HG03521 (cell line): ENCODE measurements at regions not wholly inside any gene's neighbourhood (a gene's known extent, or its start where the extent isn't known, plus 50 kb on each side); places are given as distances from the start of the nearest gene placed in this dataset.

Source experiments
- ATAC-seq: cut with Tn5 transposase; IDR thresholded peaks from one replicate; pipeline ENCODE4 v1.9.1; 2021; ENCODE audit warnings: mild to moderate bottlenecking, moderate library complexity; ENCODE audit not compliant: unreplicated experiment

DNA sequence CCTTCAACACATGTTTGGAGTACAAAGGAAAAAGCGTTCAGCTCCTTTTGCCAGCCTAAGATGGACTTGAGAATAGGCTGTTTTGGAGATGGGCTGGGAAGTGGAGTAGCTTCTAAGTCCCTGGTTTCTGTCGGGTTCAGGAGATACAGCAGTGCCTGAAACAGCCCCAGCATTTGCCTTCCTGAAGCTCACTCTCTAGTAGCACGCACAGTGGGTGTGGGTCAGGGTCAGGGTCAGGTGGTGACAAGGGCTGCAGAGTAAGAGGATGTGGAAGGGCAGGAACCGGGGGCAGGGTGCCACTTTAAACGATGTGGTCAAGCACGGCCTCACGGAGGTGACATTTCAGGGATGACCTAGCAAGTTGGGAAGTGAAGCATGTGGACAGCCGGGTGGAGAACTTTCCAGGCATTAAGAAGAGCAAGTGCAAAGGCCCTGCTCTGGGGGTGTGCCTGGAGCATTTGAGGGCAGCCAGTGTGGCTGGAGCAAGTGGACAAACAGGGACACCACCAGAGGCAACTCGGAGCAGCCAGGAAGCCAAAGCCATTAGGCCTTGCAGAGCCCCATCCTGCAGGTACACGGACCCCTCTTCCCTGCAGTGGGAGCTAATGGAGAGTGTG lies 382.2 kb upstream of the ZMIZ1 start:
- ATAC-seq: no peak

DNA sequence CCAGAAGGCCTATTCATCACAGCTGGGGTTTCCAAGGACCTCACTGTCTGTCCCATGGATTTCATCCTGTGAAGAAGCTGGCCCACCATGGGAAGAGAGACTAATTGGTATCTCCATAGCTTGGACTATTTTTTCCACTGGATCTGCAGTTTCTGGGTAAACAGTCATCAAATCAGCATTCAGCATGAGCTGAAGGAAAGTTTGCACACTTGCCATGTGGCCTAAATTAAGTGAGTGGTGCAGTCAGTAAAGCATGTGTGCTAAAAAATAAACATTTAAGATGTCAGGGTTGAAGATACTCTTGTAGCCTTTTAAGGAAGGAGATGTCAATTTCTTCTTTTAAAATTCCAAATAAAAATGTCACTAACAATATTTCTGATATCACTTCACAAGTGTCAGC lies 381.1 kb upstream of the ZMIZ1 start:
- ATAC-seq: no peak

DNA sequence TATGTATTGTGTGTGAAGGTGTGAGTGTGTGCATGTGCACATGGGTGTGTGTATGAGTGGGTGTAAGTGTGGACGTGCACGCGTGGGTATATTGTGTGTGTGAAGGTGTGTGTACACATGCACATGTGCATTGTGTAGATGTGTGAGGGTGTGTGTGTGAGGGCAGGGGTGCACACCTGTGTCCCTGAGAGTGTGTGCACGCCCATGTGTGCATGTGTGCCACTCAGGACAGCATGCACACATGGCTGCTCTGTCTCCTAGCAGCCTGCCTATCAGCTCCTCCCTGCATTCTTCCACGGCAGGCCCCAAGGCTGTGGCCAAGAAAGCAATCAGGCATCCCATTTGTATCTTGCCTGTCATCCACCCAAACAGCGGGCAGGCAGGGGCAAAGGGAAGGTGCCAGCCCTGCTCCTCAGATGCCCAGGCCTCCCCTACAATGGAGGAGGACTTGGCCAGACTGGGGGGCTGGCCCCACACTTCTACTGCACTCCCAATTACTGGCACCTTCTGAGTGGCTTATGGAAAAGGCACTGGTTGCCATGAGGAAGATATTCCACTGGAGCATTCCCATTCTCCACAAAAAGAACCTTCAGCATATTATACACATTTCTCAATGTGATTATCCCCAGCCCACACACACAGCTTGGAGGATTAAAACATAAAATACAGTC lies 380.4 kb upstream of the ZMIZ1 start:
- no peak for ATAC-seq

DNA sequence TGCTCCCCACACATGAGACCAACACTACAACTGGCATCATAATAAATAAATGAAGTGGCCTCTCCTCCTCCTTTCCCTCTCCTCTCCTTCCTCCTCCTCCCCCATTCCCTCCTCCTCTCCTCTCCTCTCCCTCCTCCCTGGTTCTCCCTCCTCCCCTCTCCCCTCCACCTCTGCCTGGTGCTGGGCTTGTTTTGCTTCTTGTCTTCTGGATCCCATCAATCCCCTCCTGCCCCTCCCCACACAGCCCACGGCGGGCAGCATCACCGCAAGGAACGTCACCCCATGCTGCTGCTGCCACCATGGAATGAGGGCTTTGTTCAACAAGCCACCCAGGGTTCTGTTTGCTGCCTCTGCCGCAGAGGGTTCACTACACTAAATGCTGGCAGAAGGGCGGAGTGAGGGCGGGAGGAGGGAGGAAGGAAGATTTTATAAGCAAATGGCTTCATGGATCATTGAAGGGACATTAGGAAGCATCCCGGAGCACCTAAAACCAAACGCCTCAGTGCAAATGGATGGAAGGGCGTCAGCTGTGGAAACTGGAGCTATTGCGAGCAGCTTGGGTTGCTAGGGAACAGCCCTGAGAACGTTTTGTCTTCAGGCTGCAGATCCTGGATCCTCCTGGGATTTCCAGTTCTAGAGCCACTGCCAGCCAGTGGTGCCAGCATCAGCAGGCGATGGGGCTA lies 379.7 kb upstream of the ZMIZ1 start:
- no peak for ATAC-seq

DNA sequence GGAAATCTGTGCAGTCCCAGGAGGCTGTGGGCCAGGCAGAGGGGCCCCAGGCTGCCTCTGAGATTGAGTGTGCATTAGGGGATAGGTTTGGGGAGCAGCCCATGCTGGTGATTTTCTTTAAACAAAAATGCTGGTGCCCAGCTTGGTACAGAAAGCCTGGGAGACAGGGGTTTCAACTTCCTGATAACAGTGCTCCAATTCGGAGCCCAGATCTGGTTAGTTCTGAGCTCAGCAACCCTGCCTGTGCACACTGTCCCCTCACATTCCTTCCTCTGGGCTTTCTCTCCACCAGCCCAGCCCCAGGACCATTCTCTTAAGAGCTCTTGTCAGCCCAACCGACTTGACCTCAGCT lies 379.2 kb upstream of the ZMIZ1 start:
- ATAC-seq: no peak

DNA sequence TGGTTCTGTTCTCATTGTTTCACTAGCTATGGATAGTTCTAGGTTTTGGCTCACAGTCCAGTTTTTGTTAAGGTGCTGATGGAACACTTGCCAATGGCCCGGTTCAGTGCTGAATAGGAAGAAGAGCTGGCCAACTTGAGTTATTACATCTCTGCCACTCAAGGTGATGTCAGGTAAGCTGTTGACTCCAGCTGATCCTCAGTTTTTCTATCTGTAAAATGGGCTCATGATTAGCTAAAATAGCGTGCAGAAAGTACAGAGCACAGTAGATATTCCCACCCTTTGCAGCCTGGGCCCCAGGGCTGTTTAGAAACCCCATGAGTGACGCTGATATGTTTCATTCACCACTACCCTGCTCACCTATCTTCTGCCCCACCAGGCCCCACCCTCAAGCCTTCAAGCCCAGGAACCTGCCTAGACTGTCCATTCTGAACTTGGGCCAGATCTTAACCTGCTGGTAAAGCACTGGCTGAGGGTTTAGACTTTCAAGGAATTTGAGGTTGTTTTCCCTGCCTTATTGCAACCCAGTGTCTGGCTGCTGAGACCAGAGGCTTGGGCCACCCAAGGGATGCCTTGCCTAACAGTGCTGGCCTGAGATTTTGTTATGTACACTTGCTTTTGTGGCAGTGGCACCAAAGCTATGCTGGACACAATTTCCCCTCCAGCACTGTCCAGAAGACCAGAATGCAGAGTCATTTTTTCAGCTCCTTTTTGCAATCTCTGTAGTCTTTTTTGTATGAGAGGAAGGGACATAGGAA lies 378.2 kb upstream of the ZMIZ1 start:
- ATAC-seq: no peak

DNA sequence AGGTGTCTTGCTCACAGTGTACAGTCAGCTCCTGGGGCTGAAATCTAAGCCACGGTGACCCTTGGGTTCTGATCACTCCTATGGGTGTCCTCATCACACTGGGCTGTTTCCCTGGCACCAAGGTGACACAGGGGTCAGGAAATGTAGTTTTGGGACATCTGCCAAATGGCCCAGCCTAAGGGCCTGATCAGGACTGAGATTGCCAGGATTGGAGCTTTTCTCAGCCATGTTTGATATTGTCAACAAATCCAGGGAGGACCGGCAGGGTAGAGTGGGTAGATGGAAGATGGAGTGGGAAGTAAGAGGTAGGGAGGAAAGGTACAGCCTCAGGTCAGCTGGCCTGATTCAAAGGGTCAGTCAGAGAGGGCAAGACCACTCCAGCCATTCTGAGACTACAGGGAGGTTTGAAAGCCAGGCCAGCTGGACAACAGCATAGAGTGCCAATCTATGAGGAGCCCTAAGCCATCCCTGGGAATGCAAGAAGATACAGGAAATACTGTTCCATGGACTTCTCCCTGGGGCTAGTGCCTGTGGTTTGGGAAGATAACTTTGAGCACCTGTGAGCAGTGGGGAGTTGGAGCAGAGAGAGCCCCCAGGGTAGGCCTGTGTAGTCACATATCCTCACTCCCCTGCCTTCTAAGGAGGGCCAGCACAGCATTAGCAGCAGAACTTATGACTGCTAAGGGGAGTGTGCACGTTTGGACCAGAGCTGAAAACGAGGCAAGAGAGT lies 377.3 kb upstream of the ZMIZ1 start:
- ATAC-seq: no peak

DNA sequence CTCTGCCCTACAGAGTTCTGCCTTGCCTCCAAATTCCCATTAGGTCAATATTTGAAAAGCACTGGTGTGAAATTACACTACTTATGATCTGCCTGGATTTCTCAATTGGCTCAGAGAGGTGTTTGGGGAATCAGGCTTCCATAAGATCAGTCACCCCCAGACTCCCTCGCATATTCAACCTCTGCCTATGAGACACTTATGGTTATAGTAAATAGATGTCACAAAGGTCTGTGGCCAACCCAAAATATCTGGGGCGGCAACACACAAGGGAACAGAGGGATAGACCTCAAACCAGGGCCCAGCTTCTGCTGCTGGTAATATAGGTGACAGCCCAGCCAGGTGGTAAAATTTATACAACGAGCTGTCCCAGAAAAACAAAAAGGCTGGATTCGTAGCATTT lies 376.7 kb upstream of the ZMIZ1 start:
- no peak for ATAC-seq

DNA sequence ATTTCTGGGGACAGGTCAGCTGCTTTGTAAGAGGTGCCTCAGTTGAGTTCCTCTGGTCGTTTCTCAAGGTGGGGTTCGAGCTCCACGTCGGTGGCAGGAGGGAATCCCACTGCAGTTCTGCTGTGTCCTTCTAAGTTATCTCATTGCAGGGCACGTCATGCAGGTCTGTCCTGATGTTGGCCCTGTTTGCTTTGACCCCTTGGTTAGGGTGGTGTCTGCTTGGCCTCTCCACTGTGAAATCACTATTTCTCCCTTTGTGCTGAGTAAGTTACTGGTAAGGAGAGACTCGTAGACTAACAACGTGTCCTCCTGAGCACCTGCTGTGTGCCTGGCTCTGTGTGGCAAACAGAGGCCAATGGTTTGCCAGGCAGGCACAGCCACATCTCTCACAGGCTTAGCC lies 372.9 kb upstream of the ZMIZ1 start:
- no peak for ATAC-seq

DNA sequence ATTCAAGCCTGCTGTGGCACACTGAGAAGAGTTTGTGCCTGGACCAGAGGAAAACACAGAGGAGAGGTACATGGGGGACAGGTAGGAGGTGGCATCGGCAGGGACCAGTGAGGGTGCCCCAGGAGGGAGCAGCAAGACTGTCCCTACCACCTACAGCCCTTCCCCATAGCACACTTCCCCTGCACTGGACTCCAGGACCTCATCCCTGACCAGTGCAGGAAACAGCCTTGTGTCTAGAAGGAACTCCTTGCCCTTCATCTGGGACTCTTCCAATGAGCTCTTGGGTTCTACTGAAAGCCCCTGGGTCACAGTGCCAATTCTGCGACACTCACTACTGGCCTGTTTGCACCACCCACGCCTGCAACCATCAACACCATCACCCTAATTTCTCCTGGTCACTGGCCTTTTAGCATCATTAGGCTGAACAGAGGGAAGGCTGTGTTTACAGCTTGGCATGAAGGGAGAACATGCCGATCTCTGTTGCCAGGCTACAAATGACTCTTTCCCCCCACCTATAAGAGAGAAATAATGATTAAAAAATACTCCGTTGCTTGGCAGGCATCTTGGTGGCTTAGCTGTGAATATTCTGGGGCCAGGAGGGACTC lies 371.9 kb upstream of the ZMIZ1 start:
- ATAC-seq: no peak

DNA sequence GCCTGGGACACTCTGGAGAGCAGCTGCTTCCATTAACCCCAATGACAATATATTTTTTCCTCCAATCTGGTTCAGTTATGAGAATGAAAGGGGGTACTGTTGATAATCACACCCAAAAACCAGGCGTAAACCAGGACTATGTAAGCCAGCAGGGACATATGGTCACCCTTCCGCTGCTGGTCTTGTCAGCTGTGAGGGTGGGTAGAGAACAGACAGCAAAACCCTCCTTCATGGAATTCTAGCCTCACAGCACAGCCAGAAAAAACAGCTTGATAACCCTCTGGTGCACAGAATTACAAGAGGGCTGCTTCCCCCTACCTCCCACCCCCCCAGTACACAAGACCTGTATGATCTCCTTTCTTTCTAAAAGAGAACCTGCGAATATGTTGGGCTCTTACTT lies 368.8 kb upstream of the ZMIZ1 start:
- ATAC-seq: no peak

DNA sequence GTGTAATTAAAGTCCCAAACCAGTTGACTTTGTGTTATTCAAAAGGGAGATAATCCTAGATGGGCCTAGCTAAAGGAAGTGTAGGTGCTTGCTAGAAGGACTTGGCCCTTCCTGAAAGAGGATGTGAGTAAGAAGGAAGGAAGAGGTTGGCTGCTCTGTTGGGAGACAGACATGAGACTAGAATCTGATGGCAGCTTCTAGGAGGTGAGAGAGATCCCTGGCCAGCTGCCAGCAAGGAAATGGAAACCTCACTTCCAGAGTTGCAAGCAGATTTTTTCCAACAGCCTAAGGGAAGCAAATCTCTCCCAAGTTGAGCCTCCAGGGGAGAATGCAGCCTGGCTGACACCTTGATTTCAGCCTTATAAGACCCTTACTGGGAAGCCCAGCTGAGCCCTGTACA lies 368.4 kb upstream of the ZMIZ1 start:
- no peak for ATAC-seq

DNA sequence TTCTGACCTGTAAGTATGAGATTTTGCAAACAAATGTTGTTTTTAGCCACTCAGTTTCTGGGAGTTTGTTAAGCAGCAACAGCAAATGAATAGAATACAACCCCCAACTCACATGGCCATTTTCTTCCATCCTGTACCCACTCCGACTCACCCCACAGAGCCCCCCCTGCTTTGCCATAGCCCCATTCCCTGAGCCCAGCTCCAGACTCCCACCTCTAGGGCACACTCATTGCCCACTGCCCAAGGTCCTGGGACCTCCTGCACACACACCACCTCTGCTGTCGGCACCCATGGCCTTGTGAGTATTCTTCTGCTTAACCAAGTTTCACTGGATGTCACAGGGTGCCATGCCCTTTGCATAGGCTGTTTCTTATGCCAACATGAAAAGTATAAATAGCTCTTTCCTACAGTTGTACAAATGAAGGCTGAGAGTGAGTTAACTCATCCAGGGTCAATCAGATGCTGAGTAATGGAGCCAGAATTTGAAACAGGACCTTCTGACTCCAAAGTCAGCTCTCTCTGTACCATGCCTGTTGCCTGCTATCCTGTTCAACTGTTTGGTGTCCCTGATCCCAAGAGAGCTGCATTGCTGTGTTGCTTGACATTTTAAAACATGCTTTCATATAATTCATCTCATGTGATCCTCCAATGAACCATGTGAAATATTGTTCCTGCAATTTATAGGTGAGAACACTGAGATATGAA lies 367.8 kb upstream of the ZMIZ1 start:
- ATAC-seq: no peak

DNA sequence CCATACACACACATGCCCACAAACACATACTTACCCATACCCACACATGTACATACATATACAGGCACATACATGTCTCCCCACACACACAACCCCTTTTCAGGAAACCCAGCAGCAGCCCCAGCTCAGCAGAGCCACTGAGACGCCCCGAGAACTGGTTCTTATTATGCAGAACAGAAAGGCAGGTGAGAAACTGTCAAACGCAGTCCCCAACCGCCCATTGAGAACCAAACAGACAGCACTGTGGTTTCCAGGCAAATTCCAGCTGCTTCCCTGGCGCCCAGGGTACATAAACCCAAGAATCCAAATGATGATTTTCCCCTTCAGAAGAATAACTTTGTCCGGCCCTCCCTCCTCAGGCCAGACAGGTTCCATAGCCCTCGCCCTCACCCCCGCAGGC lies 366.6 kb upstream of the ZMIZ1 start:
- ATAC-seq: no peak

DNA sequence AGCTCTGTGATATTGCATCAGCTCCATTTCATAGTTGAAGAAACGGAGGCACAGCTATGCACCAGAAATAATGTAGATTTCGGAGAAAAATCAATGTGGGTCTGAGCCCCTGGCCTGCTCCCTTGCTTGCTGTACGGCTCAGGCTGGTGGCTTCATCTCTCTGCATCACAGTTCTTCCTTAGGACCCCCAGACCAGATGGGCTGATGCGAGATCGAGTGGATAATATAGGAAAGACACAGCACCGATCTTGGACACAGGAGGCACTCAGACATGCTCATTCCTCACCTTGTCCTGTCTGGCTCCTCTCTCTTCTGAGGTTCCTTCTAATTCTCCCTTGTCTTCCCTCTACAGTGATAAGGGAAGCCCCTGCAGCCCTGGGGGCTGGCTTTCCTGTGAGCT lies 365.9 kb upstream of the ZMIZ1 start:
- no peak for ATAC-seq

DNA sequence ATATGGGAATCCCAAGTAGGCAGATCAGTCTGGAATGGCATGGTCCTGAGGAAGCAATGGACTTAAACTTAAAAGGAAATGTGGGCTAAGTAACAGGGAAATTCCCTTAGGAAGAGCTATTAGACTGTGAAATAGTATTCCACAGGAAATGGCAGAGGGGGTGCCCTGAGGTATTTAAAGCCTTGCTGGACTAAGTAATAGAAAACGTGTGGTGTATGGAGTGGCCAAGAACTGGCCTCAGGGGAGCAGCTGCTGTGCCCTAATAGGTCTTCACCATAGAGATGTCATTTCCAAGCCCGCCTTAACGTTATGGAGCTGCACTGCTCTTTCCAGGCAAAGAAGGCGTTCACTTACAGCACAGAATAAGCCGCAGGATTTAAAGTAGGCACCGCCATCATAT lies 365.2 kb upstream of the ZMIZ1 start:
- ATAC-seq: no peak

DNA sequence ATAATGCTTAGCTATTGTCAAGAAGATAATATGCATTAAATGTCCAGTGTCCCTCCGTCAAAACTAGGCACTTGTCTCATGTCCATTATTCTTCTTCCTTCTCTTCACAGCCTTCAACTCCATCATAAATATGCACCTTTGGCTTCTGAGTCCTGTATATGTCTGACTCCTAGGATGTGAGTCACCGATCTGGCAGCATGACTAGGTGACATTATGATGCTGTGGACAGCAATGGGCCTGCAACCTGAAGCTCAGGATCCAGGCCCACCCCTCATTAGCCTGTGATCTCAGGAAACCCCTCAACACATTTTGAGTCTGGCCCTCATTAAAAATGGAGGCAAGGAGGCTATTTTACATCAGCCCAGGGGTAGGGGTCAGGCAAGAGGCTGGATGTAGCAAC lies 362.5 kb upstream of the ZMIZ1 start:
- no peak for ATAC-seq

DNA sequence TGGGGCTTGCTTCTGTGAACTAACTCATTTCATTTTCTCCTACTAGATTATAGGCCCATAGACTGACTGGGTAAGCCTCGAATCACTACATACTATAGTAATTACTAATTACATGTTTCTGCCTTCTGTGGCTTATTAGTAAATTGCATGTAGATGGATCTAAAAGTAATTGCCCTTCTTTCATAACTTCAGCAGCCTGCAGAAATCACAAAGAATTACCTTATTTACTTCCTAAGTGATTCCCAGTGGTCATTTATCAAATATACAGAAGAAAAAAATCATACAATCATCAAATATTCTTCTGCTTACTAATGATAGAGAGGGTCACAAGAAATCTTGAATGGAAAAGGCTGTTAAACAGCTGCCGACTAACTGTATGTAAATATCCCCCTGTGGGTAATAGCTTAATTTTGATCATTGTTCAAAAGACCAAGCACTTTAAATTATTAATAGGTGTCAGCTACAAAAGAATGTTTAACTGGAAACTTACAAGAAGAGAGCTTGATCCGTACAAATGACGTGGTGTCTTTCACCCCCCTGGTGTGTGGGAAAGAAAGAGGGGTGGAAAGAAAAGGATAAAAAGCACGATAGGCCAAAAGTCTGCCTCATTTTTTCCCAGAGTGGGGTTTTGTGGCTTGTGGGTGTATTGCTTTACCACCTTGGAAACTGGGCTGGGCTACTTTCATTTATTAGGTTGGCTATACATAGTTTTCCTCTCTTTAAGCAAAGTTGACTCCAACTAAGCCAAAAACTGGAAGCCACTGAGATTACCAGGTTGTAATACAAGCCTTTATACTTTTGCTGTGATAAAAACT lies 361.8 kb upstream of the ZMIZ1 start:
- no peak for ATAC-seq

DNA sequence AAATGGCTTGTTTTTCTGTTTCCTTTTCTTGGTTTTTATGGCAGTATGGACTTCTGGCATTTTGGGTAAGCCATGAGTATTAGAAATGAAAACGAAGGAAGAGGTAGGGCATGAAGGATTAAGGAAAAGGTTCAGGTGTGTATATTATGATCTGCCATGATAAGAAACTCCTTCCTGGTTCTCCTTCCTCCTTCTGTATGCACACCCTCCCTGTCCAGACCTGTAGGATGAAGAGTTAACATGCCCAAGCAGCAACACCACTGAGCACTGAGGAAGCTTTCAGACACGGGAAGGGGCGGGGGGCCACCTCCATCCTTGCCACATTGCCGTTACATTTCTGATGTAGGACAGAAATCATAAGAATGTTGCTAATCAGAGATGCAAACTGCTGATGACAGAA lies 361.0 kb upstream of the ZMIZ1 start:
- no peak for ATAC-seq
